ENCODE measurements at regions not wholly inside any gene's neighbourhood (a gene's known extent, or its start where the extent isn't known, plus 50 kb on each side); places are given as distances from the start of the nearest gene placed in this dataset.

- no peak for TF ChIP-seq CTCF (IDR thresholded peaks at IDR 0.05)
- TF ChIP-seq POLR2A (IDR thresholded peaks at IDR 0.05), result no peak
Measured at GRCh38 chr14:54229136-54229535, 167.7 kb upstream of the CDKN3 start.
